SHP77 (cell line): ENCODE measurements at regions not wholly inside any gene's neighbourhood (a gene's known extent, or its start where the extent isn't known, plus 50 kb on each side); places are given as distances from the start of the nearest gene placed in this dataset.

Source experiments
- DNase-seq, 2 experiments: peaks; one replicate each; lab custom pipeline; 2025; lab: John Stamatoyannopoulos, UW

DNA sequence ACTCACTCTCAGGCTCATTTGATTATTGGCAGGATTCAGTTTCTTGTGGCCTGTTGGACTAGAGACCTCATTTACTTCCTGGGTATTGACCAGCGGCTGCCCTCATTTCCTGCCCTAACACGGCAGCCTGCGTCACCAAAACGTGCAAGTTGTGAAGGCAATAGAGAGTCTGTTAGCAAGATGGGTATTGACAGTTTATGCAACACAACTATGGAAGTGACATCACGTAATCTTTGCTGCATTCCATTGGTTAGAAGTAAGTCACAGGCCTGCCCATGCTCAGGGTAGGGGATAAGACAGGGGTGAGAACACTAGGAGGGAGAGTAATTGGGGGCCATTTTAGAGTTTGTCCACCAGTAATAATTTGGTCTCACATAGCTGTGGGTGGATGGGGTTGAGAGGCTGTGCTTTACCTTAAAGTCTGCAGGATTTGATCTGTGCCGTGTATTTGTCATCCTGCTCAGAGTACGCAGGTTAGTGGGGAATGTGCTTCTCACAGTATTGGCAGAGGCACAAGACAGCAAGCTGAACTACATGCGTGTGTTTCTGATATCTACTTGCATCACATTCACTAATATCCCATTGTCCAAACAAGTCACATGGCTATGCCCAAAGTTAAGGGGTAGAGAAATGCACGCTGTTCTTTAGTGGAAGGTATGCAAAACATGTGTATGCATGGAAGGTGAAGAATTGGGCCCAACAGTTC, 83.3 kb downstream of the EDEM1 start:
- DNase-seq, result no peak

DNA sequence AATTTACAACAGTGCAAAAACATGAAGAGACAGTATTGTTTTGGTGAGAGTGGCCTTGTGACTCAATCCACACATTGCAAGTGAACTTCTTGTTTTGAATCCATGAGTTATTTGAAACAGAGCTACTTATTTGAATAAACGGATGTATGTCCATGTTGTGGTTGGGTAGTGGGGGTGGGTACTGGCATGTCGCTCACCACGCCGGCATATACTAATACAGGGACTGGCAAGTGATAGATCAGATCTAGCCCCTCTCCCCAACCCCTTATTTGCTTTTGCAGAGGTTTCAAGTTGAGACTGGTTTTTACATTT, 83.8 kb downstream of the EDEM1 start:
- no peak for DNase-seq

DNA sequence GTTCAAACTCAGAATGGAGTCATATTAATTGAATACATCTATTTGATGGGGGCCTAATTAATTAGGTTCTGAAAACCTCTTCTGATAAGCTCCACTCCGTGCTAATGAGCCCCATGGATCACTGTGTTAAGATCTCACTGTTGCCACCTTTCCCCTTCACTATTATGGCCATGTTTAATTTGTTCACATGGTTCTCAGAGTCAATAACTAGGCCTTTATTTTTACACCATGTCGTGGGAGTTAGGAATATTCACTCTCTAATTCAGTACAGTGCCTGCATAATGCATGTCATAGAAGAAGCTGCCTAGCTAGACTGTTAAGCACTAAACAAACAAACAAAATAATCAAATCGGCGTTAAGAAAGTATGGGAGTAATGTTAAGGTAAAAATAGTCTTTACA, 84.9 kb downstream of the EDEM1 start:
- no peak for DNase-seq

DNA sequence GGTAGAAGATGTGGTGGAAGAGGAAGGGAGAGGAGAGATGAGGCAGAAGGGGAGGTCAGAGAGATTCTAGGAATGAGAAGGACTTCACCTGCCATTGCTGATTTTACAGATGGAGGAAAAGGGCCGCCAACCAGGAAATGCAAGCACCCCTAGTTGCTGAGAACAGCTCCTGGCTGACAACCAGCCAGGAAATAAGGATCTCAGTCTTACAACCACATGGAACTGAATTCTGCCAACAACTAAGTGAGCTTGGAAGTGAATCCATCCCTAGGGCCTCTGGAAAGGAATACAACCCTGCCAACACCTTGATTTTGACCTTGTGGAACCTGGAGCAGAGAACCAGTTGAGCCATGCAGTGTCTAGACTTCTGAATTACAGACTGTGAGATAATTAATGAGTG, 86.6 kb downstream of the EDEM1 start:
- no peak for DNase-seq

DNA sequence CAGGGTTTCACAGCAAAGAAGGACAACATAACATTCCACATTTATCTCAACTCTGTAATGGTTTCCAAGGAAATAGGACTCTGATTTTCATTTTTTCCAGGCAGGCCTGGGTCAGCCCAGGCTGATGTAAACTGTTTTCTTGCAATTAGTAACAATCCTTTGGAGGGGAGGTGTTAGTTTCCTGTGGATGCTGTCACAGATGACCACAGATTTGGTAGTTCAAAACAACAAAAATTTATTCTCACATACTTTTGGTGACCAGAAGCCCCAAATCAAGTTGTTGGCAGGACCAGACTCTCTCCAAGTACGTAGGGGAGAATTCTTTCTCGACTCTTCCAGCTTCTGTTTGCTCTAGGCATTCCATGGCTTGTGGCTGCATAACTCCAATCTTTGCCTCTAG, 88.0 kb downstream of the EDEM1 start:
- DNase-seq, result no peak

DNA sequence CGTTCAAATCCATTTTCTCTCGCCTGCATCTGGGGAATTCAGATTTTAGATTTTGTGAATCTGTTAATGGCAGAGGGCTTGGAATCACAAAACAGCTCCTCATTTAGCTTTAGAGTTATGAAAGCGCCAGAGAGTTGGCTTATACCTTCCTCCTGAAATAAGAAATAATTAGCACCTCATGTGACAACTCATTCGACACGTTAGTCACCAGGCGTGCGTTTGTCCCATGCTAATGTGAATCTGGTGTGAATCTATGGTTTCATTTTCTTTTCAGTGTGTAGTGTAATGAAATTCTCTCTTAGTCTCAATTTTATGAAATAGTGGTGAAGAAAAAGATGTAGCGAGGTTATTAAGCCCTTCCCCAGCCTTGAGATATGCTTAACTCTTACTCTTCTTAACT, 89.4 kb downstream of the EDEM1 start:
- DNase-seq, result no peak

DNA sequence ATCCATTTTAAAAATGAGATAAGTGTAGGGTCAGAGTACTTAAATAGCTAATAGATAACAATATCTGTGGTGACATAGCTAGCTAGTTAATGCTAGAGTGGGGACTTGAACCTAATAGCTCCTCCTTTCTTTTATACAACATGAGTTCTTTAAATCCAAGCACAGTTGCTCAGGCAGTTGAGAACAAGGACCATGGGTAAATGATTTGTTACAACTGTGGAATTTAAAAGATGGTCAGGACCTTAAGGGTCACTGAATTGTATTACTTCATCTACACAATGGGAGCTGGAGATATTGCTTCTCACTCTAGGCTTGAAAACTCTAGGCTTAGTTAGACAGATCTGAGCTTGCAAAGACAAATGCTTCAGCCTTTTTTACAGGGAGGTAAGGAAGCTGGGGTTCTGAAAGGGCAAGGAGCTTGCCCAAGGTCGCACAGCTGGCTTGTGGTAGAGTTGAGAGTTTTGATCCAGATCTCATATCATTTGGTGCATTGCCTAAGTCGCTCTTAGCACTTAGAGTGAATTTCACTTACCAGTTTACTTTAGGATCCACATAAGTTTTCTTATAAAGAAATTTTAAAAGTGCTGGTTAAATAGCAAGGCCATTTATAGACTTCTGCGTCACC, 90.2 kb downstream of the EDEM1 start:
- DNase-seq, result no peak

DNA sequence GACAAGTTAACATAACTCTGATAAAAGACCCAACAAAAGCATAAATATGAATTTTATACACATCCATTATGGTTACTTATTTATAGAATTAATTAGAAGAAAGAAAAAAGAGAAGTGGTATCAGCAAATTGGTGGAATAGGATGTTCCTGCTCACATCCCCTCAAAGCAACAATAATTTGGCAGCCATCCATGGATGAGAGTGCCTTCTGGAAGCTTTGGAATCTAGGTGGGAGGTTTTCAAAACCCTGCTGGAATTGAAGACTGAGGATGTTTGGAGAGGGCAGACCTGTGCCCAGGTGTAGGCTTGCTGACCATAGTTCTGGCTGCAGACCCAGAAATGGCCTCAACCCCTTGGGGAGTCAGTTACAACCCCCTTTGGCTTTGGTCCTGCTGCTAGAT, 91.2 kb downstream of the EDEM1 start:
- no peak for DNase-seq

DNA sequence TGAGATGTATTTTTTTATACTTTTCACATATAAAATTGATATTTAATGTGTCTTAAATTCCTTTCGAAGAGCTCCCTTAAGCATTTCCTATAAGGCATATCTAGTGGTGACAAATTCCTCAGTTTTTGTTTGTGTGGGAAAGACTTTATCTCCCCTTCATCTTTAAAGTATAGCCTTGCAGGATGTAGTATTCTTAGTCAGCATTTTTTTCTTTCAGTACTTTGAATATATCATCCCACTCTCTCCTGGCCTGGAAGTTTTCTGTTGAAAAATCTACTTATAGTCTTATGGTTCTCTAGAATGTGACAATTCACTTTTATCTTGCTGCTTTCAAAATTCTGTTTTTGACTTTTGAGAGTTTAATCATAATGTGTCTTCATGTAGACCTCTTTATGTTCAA, 95.2 kb downstream of the EDEM1 start:
- DNase-seq, result no peak

DNA sequence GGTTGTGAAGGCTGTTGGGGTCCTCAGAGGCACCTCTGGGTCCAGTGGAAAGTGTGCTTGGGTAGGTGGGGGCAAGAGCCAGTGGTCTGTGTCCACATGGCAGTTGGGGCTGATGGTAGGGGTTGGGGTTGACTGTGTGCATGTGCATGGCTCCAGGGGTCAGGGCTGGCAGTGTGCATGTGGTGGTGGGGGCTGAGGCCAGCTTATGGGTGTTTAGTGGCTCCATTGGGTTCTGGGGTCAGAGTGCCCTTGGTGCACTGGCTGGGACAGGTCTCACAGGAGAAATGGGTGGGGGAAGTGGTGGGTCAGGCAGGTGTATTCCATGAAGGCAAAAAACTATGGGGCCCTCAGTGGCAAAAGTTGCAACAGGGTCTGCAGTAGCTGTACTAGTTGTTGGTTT, 97.9 kb downstream of the EDEM1 start:
- DNase-seq, result no peak

DNA sequence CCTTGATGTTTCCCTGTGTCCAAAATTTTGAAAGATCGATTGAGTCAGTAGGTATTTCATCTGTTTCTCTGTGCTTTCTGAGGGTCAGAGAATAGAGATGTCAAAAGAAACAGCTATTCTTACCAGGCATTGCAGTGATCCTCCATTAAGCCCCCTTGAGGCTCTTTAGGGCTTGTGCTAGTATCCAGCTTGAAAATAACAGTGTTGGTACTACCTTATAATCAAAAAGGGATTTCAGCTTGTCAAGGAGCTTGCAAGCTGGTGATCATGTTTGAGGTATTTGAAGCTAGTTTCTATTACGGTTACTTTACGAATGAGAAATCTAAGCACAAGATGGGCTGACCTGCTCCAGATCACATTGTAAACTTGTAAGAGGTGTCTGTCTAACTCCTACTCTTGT, 103.4 kb downstream of the EDEM1 start:
- DNase-seq, result no peak

DNA sequence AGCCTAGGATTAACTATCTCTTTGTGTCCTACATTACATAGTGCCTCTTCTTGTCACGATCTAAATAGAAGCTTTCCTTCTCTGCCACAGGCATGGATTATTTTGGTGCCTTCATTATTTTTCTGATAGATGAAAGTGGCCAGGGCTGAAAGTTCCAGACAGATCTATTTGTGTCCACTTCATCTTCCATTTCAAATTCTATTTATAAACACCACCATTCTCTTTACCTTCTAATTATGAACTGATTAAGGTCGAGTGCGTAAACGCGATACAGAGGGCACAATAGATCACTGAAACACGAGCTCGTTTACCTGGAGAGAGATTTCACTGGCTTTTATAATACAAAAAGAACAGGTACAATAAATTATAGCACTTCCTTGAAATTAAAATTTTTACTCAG, 105.0 kb downstream of the EDEM1 start:
- no peak for DNase-seq

DNA sequence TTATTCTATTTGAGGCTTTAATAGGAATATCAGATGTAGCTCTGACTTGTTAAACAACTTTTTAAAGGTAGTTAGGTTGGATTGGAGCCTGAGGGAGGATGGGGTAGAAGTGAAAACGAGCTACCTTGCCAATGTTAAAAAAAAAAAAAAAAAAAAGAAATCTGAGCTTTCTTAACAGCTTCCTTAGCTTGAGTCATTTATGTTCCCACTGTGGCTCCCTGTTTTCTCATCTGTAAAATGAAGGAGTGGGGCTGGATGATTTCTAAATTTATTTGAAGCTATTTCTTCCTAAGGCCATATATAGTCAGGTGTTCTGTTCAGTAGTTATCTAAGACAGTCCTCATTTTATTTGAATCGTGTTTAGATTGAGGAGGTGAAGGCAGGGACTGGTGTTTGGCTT, 105.7 kb downstream of the EDEM1 start:
- no peak for DNase-seq

DNA sequence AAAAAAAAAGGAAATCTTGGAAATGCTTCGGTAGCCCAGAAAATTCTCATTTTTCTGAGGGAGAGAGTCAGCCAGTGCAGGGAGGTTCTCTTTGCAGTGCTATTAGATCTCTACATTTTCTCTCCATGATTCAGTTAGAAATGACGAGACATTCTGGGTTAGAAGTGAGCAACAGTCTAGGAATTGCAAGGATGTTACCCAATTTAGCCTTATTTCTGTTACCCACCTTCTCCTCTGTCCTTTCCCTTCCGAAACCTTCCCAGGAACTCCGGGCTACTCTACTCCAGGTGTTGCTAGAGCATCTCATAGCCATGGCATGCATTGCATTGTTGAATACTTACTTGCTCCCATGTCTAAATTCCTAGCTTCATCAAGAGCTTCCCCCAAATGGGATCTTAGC, 106.8 kb downstream of the EDEM1 start:
- no peak for DNase-seq

DNA sequence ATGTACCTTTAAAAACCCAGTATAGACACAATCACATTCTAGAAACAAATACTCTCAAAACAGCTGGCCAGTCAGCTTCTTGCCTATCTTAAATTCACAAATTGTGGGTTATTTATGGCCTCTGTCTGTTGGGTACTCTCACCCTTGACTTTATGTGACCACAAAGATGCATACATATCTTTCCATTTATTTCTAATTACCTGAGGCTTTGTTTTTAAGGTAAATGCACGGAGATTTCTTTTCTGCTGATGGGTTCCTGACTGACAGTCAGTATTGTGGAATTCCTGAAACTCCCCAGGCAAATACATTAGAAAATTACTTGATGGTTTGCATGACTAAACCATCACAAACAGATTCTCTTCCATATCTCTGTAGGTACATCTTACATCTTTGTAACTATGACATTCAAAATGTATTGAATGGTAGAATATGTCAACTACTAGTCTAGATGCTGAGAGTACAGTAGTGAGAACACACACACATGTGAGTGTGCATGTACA, 107.7 kb downstream of the EDEM1 start:
- DNase-seq, result no peak

DNA sequence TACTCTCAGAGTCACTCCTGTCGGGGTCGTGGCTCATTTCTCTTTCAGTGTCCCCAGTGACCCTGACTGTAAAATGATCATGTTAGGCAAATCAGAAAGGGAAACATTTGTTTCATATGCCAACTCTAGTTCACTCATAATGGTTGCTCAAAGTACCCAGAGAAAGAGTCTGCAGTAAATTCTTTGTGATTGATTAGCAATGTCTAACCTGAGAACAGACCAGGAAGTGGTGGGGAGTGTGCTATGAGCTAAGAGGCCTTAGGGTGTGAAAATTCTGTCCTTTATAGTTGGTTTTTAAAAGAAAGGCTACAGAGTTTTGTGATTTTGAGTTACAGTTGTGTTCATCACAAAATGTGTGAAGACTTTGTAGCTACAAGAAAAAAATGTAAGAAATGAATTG, 108.9 kb downstream of the EDEM1 start:
- no peak for DNase-seq

DNA sequence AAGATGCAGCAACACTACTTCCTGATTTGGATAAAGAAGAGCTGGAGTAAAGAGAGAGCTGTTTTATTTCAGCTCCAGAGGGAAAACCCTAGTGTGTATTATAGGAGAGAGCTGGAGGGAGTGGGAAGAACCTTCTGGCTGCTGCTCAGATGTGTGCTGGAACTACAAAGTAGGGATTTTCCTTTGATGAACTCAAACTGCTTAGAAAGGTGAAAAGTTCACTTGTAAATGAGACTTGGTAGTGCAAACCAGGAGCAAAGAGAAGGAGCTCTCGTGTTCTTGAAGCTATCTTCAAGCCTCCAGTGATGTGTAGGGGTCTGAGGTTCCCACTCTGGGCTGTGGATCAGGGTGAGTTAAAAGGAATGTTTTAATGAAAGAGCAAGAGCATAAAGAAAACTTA, 110.4 kb downstream of the EDEM1 start:
- DNase-seq, result no peak

DNA sequence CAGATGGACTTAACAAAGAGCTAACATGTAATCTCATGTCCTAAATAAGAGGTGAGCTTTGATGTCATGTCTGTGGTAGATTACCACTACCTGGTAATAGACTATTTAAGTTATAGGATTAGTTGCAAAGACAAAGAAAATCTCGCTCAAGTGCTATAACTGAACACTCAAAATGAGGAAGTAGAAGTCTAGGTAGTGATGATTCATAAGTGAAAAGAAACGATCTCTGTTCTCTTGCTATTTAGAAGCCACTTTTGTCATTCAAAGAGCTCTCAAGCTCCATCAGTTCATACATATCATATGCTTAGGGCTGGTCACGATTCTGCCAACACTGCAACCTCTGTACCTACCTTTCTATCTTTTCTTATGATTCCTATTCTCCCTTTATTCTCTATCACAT, 110.9 kb downstream of the EDEM1 start:
- no peak for DNase-seq

DNA sequence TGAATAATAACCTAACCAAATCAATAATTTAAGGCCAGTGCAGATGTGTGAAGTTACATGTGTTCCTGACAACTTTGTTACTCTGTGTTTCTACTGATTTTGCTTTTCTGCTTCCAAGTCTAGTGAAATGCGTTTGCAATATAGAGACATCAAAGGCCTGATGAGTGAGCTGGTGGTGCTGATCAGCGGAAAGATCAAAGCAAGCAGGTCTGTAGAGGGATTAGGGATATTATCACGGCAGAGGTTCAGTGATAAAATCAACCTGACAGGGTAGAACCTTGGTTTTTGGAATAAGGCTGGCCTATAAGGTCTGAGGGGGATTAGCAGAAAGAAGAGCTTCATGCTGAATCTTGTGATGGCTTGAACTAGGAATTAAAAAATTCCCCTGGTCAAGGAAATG, 111.7 kb downstream of the EDEM1 start:
- no peak for DNase-seq

DNA sequence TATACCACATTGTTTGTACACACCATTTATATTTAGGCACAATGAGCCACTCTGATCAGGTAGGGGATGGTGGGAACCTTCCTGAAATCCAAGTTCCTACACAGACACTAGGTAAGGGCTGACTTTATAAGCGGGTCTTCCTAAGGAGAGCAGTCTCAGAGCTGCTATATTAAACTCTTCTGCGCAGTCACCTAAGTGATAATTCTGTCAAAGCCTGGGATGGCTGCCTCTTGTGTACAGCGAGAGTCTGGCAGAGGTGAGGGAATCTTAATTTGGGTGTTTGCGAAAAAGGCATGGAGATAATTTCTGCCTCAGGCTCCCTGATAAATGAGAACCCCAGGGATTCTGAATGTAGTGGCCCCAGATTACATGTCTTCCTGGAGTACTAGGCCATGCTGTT, 113.1 kb downstream of the EDEM1 start:
- DNase-seq, result no peak

DNA sequence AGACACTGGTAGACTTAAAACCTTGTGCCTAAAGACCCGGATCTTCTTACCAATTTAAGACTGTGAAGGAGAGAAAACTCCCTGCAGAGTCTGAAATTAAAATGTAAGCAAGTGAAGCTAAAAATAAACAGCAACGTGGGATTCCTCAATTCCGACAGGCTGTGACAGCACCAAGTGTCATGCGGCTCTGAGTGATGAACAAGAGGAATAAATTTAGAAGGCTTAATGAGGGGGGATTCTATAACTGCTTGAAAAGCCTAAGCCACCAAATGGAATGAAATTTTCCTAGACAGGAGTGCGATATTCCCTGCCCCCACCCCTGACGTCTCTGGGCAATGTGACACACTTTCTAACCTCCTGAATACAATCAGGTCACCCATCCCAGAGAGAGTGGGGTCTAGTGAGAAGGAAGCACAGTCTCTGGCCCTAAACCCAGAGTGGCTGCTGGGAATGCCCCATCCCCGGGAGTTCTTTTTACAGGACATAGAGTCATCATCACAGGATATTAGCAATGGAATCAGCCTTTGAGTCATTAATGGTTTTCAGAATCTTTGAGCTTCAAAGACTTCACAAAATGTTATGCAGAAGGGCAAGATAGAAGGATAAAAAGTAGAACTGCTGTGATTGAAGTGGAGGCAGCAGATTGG, 114.3 kb downstream of the EDEM1 start:
- no peak for DNase-seq

DNA sequence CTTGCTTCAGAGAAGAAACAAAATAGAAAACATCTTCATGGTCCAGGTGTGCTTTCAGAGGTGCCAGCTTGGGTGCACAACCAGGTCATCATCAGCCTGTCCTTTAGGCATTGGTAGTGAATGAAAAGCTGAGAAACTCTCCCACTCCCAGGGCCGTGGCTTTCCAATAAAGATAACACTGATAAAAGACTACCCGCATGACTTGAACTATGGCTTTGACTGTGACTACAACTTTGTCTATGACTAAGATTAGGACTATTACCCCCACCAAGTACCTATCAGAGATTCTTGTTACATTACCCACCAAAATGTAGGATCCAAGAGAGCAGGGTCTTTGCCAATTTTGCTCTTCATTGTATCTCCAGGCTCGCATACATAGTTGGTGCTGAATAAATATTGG, 115.2 kb downstream of the EDEM1 start:
- DNase-seq, result no peak

DNA sequence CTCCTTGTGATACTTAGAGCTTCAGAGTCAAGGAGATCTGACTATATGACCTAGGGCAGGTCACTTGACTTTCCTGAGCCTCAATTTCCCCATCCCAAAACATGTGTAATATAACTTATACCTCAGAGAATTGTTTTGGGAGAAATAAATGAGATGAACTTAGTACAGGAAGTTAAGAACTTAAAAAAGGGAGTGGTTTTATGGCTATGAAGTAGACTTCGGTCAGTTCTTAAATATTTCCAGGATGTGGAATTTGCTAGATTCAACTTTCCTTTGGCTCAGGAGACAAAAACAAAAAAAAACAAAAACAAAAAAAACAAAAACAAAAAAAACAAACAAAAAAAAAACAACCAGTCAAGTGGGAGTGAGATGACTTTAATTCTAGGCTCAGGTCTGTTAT, 116.7 kb downstream of the EDEM1 start:
- no peak for DNase-seq
